ENCODE measurements at regions not wholly inside any gene's neighbourhood (a gene's known extent, or its start where the extent isn't known, plus 50 kb on each side); places are given as distances from the start of the nearest gene placed in this dataset.

DNA sequence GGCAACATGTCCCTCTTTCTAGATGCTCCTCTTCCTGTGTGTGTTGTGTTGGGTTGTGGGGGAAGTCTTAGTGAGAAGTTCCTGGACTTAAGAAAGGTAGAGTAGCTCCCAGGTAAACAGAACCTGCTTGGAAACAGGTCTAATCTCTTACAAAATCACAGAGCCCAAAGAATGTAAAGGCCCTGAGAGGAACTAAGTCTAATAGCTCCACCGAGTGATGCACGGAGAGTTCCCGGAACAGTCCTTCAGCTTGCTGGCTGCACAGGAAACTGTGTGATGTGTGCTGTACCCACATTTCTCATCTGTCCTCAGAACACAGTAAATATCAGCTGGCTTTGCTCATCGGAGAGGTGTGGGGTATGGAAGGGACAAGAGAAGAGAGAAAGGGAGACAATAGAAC, 182.6 kb upstream of the LYZL1 start:
- no peak for TF ChIP-seq POLR2A (IDR thresholded peaks at IDR 0.05)
- TF ChIP-seq, protein P1, sequence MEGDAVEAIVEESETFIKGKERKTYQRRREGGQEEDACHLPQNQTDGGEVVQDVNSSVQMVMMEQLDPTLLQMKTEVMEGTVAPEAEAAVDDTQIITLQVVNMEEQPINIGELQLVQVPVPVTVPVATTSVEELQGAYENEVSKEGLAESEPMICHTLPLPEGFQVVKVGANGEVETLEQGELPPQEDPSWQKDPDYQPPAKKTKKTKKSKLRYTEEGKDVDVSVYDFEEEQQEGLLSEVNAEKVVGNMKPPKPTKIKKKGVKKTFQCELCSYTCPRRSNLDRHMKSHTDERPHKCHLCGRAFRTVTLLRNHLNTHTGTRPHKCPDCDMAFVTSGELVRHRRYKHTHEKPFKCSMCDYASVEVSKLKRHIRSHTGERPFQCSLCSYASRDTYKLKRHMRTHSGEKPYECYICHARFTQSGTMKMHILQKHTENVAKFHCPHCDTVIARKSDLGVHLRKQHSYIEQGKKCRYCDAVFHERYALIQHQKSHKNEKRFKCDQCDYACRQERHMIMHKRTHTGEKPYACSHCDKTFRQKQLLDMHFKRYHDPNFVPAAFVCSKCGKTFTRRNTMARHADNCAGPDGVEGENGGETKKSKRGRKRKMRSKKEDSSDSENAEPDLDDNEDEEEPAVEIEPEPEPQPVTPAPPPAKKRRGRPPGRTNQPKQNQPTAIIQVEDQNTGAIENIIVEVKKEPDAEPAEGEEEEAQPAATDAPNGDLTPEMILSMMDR (IDR thresholded peaks at IDR 0.05) = no peak
- H3K4me3 ChIP-seq (ENCODE audit: low read depth, poor library complexity, severe bottlenecking) = no peak overlapping the region
- WGBS, 2 donors = 58 to 74% methylated on average over 4 of the region's 4 CpGs
- intact Hi-C loops (cut with DNase I; ENCODE audit: low total_unique reads) = no loop called here
- peak in 1 of 2 donors; percentile 45 for DNase-seq (ENCODE audit: low spot score in 2 of 2)

GRCh38 chr10:29107866-29108498, 180.9 kb upstream of the LYZL1 start:
- H3K4me3 ChIP-seq (ENCODE audit: low read depth, poor library complexity, severe bottlenecking) = no peak overlapping the region
- WGBS, 2 donors = 88 to 91% methylated on average over 2 of the region's 2 CpGs
- intact Hi-C loops (cut with DNase I; ENCODE audit: low total_unique reads) = no loop called here
- DNase-seq (ENCODE audit: low spot score in 2 of 2) = no peak
- TF ChIP-seq, protein P1 (IDR thresholded peaks at IDR 0.05) = no peak
- no peak for TF ChIP-seq POLR2A (IDR thresholded peaks at IDR 0.05)

- 75 to 77% methylated on average over 9 of the region's 9 CpGs for WGBS, 2 donors
- no peak overlapping the region for H3K4me3 ChIP-seq (ENCODE audit: low read depth, poor library complexity, severe bottlenecking)
- intact Hi-C loops (cut with DNase I; ENCODE audit: low total_unique reads) = no loop called here
- DNase-seq (ENCODE audit: low spot score in 2 of 2) = peak in 1 of 2 donors; percentile 28
- no peak for TF ChIP-seq POLR2A (IDR thresholded peaks at IDR 0.05)
- TF ChIP-seq, protein P1 (IDR thresholded peaks at IDR 0.05) = no peak
Observed at GRCh38 chr10:29109707-29110571, 178.9 kb upstream of the LYZL1 start.

DNA sequence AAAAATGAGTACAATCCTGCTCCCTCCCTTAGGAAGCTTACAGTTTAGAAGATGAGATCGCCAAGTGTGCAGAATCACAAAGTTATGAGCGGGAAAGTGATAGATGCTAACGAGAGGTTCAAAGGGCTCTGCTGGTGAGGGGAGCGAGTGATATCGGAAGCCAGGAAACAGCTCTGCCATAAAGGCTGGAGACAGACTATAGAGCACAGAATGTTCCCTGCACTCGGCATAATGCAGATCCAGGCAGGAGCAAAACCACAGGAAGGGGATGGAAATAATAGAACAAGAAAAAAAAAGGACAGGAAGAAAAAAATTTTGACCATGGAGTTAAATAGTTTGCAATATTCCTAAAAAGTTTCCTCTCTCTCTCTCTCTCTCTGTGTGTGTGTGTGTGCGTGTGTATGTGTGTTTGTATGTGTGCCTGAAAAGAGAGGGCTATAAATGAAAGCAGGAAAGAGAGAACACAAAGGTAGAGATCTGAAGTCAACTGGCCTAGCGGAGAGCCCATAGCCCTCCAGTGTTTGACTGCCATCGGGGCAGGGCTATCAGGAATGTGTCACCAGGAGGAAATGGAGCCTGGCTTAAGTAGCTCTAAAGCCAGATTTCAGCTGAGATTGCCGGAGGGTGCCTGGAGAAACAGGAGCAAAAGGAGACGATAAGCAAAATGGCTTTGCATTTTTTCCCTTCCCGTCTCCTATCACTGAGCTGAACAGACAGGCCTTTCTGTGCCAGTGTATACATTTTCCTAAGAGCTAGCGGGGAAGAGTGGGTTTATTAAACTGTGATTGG, 175.8 kb upstream of the LYZL1 start:
- TF ChIP-seq POLR2A (IDR thresholded peaks at IDR 0.05) = no peak
- TF ChIP-seq, protein P1 (IDR thresholded peaks at IDR 0.05) = no peak
- H3K4me3 ChIP-seq (ENCODE audit: low read depth, poor library complexity, severe bottlenecking) = no peak overlapping the region
- DNase-seq (ENCODE audit: low spot score in 2 of 2) = peak in 1 of 2 donors; percentile 5
- 60 to 61% methylated on average over 13 of the region's 13 CpGs for WGBS, 2 donors
- intact Hi-C loops (cut with DNase I; ENCODE audit: low total_unique reads) = no loop called here

DNA sequence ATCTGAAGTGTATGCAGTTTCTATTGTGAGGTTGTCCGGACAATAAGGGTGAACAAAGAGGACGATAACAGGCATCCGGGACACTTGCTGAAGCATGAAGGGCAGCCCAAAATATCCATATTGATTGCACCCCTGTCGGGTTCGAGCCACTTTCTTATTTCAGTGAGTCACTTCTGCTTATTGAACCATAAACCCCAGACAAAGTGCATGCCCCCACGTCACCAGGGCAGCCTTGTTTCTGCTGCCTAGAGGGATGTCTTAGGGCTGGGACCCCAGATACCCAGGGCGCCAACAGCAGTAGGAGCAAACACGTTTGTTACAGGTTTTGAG, 175.3 kb upstream of the LYZL1 start:
- no peak for DNase-seq (ENCODE audit: low spot score in 2 of 2)
- 68 to 70% methylated on average over 8 of the region's 8 CpGs for WGBS, 2 donors
- no peak overlapping the region for H3K4me3 ChIP-seq (ENCODE audit: low read depth, poor library complexity, severe bottlenecking)
- TF ChIP-seq POLR2A (IDR thresholded peaks at IDR 0.05) = no peak
- TF ChIP-seq, protein P1 (IDR thresholded peaks at IDR 0.05) = no peak
- intact Hi-C loops (cut with DNase I; ENCODE audit: low total_unique reads) = no loop called here

All from lower leg skin (tissue), 4 donors.